Tibial nerve (tissue), 4 donors: ENCODE measurements at regions not wholly inside any gene's neighbourhood (a gene's known extent, or its start where the extent isn't known, plus 50 kb on each side); places are given as distances from the start of the nearest gene placed in this dataset.

Source experiments
- CTCF ChIP-seq, 5 experiments: fragments of 200-600 bp in 3 of 5; fragments of 450-650 bp in 2 of 5; sonication (generic) in 3 of 5; IDR thresholded peaks; one replicate each; pipeline ENCODE4 v1.5.1; 2016 to 2019; ENCODE audit warnings: antibody characterized with exemption in 5 of 5, mild to moderate bottlenecking in 3 of 5, moderate library complexity in 2 of 5
- EP300 ChIP-seq, 2 donors: sonication (generic); formaldehyde crosslinking; IDR thresholded peaks; one replicate each; pipeline ENCODE4 v1.6.1; 2017; ENCODE audit warnings: antibody characterized with exemption in 2 of 2, mild to moderate bottlenecking in 1 of 2
- POLR2A ChIP-seq, 2 donors: fragments of 450-650 bp; IDR thresholded peaks; one replicate each; pipeline ENCODE4 v1.6.1; 2017; ENCODE audit warnings: antibody characterized with exemption in 2 of 2, mild to moderate bottlenecking in 2 of 2, moderate library complexity in 2 of 2

GRCh38 chr7:9582824-9583223, 1149.4 kb downstream of the NXPH1 start:
- no peak for TF ChIP-seq CTCF (IDR thresholded peaks at IDR 0.05)
- TF ChIP-seq EP300 (IDR thresholded peaks at IDR 0.05): no peak
- no peak for TF ChIP-seq POLR2A (IDR thresholded peaks at IDR 0.05)
